ENCODE measurements at regions not wholly inside any gene's neighbourhood (a gene's known extent, or its start where the extent isn't known, plus 50 kb on each side); places are given as distances from the start of the nearest gene placed in this dataset.
"Not testable (repeated sequence)": the region's sequence is repeated elsewhere in the genome, so short reads cannot be mapped to it uniquely, and the experiment has no call there.

DNA sequence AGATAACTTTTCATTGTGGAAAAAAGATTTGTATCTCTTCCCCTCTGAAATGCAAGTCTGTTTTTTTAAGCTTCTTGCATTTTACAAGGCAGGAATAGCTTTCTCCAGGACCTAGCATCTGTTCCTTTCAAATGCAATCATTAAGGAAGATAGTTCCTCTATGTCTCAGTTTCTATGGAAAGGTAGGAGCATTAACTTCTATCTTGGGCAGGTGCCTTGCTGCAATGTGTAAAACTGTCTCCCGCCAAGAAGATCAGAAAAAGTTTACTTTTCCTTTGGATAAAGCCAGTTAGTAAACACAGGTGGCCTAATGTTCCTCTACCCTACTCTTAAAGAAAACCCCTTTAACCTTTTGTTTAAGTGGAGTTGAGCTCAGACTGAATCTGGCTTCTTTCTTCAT, 560.6 kb upstream of the CYLC2 start:
- no peaks in the 10 kb centered on the region for H3K36me3 ChIP-seq (ENCODE audit: control insufficient read depth, insufficient read depth, low read length)
- no peaks in the 10 kb centered on the region for H3K27me3 ChIP-seq (ENCODE audit: control insufficient read depth, insufficient read depth, low read length)
- POLR2A ChIA-PET: no interaction called here
- TF ChIP-seq, protein P1, sequence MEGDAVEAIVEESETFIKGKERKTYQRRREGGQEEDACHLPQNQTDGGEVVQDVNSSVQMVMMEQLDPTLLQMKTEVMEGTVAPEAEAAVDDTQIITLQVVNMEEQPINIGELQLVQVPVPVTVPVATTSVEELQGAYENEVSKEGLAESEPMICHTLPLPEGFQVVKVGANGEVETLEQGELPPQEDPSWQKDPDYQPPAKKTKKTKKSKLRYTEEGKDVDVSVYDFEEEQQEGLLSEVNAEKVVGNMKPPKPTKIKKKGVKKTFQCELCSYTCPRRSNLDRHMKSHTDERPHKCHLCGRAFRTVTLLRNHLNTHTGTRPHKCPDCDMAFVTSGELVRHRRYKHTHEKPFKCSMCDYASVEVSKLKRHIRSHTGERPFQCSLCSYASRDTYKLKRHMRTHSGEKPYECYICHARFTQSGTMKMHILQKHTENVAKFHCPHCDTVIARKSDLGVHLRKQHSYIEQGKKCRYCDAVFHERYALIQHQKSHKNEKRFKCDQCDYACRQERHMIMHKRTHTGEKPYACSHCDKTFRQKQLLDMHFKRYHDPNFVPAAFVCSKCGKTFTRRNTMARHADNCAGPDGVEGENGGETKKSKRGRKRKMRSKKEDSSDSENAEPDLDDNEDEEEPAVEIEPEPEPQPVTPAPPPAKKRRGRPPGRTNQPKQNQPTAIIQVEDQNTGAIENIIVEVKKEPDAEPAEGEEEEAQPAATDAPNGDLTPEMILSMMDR (IDR thresholded peaks at IDR 0.05; ENCODE audit: insufficient read depth, low read depth, low read length): no peak
- CTCF ChIA-PET: no interaction called here
- H3K4me3 ChIP-seq (ENCODE audit: low read depth, low read length): no peak overlapping the region
- DNase-seq (ENCODE audit: low read depth): no peak

DNA sequence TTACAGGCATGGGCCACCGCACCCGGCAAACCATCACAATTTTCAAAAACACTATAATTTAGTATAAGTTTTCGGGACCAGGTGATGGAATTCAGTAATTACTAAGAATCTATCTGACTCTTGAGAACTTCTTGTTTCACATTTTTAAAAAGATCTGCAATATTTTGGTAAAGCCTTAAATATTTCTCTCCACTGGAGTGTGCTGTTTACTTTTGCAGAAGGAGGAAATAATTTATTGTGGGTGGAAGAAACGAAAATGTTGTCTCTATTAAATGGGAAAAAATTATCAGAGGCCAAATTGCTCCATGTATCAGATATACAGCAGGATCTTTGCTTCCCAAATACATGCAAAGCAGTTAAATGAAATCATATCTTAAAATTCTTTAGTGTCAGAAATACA, 566.8 kb upstream of the CYLC2 start:
- H3K27me3 ChIP-seq (ENCODE audit: control insufficient read depth, insufficient read depth, low read length): no peaks in the 10 kb centered on the region
- DNase-seq (ENCODE audit: low read depth): no peak
- CTCF ChIA-PET: no interaction called here
- H3K4me3 ChIP-seq (ENCODE audit: low read depth, low read length): no peak overlapping the region
- POLR2A ChIA-PET: no interaction called here
- no peaks in the 10 kb centered on the region for H3K36me3 ChIP-seq (ENCODE audit: control insufficient read depth, insufficient read depth, low read length)
- TF ChIP-seq, protein P1 (IDR thresholded peaks at IDR 0.05; ENCODE audit: insufficient read depth, low read depth, low read length): no peak

DNA sequence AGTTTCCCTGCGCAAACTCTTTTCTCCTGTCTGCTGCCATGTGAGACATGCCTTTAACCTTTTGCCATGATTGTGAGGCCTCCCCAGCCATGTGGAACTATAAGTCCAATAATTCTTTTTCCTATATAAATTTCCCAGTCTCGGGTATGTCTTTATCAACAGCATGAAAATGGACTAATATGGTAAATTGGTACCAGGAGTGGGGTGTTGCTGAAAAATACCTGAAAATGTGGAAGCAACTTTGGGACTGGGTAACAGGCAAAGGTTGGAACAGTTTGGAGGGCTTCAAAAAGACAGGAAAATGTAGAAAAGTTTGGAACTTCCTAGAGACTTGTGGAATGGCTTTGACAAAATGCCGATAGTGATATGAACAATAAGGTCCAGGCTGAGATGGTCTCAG, 578.9 kb upstream of the CYLC2 start:
- POLR2A ChIA-PET; H3K27me3 ChIP-seq (ENCODE audit: control insufficient read depth, insufficient read depth, low read length); DNase-seq (ENCODE audit: low read depth); H3K36me3 ChIP-seq (ENCODE audit: control insufficient read depth, insufficient read depth, low read length); H3K4me3 ChIP-seq (ENCODE audit: low read depth, low read length); CTCF ChIA-PET: not testable (repeated sequence)

DNA sequence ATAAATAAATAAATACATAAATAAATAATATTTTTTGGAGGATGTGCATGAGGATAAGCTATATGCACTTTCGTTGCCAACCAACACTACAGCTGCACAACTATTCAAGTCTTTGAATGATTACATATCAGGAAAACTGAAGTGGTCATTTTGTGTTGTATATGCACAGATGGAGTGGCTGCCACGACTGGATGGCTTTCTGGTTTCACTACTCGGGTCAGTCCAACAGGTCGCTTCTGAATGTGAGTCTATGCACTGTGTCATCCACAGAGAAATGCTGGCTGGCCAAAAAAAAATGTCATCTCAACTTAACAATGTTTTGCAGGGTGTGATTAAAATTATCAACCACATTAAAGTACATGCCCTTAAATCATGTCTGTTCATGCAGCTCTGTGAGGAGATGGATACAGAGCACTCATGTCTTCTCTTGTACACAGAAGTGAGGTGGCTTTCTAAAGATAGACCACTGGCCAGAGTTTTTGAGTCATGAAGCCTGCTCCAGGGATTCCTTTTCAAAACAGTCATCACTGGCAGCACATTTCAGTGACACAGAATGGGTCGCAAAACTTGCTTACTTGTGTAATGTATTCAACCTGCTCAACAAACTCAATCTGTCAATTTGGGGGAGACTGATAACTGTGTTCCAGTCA, 589.8 kb upstream of the CYLC2 start:
- H3K27me3 ChIP-seq (ENCODE audit: control insufficient read depth, insufficient read depth, low read length): no peaks in the 10 kb centered on the region
- POLR2A ChIA-PET: no interaction called here
- H3K36me3 ChIP-seq (ENCODE audit: control insufficient read depth, insufficient read depth, low read length): no peaks in the 10 kb centered on the region
- CTCF ChIA-PET: no interaction called here
- DNase-seq (ENCODE audit: low read depth): no peak
- TF ChIP-seq, protein P1 (IDR thresholded peaks at IDR 0.05; ENCODE audit: insufficient read depth, low read depth, low read length): no peak
- H3K4me3 ChIP-seq (ENCODE audit: low read depth, low read length): no peak overlapping the region

DNA sequence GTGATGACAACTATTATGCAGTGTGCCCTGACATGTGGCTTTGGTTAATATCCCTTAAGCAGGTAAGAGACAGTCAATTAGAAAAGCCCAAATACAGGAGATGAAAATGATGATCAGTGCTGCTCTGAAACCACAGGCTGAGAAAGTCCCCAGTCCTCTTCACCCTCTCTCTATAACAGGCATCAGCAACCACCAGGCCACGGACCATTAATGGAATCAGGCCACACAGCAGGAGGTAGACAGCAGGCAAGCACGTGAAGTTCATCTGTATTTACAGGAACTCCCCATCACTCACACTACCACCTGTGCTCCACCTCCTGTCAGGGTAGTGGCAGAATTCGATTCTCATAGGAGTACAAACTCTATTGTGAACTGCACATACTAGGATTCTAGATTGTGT, 591.6 kb upstream of the CYLC2 start:
- TF ChIP-seq, protein P1 (IDR thresholded peaks at IDR 0.05; ENCODE audit: insufficient read depth, low read depth, low read length): no peak
- ChIA-PET CTCF (no interaction called here), POLR2A (no interaction called here)
- H3K4me3 ChIP-seq (ENCODE audit: low read depth, low read length): no peak overlapping the region
- H3K36me3 ChIP-seq (ENCODE audit: control insufficient read depth, insufficient read depth, low read length): no peaks in the 10 kb centered on the region
- DNase-seq (ENCODE audit: low read depth): no peak
- no peaks in the 10 kb centered on the region for H3K27me3 ChIP-seq (ENCODE audit: control insufficient read depth, insufficient read depth, low read length)

DNA sequence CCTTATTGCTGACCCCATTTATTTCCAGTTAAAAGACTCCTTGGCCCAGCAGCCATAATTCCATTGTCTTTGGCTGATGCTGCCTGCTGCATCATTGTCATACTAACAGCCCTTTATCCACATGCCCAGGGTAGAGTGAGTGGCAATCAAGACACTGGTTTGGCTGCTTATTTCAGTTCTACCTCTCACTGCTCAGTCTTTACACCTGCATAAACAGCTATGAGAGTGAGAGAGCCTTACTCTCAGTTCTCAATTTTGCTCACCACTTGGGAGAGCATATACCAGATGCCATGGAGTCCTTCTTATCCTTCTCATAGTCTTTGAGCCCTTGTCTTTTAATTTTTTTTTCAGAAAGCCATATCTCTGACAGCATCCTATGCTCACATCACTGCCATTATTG, 596.9 kb upstream of the CYLC2 start:
- H3K36me3 ChIP-seq (ENCODE audit: control insufficient read depth, insufficient read depth, low read length): no peaks in the 10 kb centered on the region
- ChIA-PET POLR2A (no interaction called here), CTCF (no interaction called here)
- DNase-seq (ENCODE audit: low read depth): no peak
- TF ChIP-seq, protein P1 (IDR thresholded peaks at IDR 0.05; ENCODE audit: insufficient read depth, low read depth, low read length): no peak
- H3K4me3 ChIP-seq (ENCODE audit: low read depth, low read length): no peak overlapping the region
- no peaks in the 10 kb centered on the region for H3K27me3 ChIP-seq (ENCODE audit: control insufficient read depth, insufficient read depth, low read length)

DNA sequence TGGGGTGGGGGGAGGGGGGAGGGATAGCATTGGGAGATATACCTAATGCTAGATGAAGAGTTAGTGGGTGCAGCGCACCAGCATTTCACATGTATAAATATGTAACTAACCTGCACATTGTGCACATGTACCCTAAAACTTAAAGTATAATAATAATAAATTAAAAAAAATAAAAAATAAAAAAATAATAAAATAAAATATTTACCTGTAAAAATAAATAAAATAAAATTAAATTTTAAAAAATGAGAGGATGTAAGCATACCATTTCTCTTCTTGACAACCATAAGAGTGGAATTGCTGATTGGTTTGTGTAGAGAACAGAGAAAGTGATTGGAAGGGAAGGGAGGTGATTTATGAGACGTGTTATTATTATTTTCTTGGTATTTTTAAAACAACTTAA, 609.5 kb upstream of the CYLC2 start:
- CTCF ChIA-PET; H3K27me3 ChIP-seq (ENCODE audit: control insufficient read depth, insufficient read depth, low read length); DNase-seq (ENCODE audit: low read depth); POLR2A ChIA-PET; H3K36me3 ChIP-seq (ENCODE audit: control insufficient read depth, insufficient read depth, low read length); H3K4me3 ChIP-seq (ENCODE audit: low read depth, low read length): not testable (repeated sequence)

Data from BJ (cell line).